Muscle of back (tissue), 3 donors: ENCODE measurements at regions not wholly inside any gene's neighbourhood (a gene's known extent, or its start where the extent isn't known, plus 50 kb on each side); places are given as distances from the start of the nearest gene placed in this dataset.
"Not testable (repeated sequence)": the region's sequence is repeated elsewhere in the genome, so short reads cannot be mapped to it uniquely, and the experiment has no call there.

Experiments used
- DNase-seq, 3 donors: peaks; one replicate each; pipeline versions ENCODE4 v3.0.0 to v3.0.0-alpha.2; 2013

DNA sequence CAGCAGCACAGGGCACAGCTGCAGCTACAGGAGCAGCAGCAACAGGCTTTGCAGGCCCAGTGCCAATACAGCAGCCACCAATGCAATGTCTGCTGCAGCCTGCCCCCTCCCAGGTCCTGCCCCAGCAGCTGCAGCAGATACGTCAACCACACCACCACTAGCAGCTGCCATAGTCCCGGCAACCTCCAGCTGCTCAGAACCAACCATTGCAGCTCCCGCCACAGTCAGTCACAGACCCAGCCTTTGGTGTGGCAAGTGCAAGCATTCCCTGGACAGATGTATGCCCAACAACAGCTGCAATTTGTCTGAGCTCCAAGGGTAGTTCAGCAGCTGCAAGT lies 53.3 kb upstream of the TUBA3E start:
- DNase-seq = peak; percentile 19 to 42 (median 23)

GRCh38 chr2:130248355-130248754 lies 50.1 kb upstream of the TUBA3E start:
- DNase-seq = not testable (repeated sequence)
